ENCODE measurements at regions not wholly inside any gene's neighbourhood (a gene's known extent, or its start where the extent isn't known, plus 50 kb on each side); places are given as distances from the start of the nearest gene placed in this dataset.
"Not testable (repeated sequence)": the region's sequence is repeated elsewhere in the genome, so short reads cannot be mapped to it uniquely, and the experiment has no call there.

DNA sequence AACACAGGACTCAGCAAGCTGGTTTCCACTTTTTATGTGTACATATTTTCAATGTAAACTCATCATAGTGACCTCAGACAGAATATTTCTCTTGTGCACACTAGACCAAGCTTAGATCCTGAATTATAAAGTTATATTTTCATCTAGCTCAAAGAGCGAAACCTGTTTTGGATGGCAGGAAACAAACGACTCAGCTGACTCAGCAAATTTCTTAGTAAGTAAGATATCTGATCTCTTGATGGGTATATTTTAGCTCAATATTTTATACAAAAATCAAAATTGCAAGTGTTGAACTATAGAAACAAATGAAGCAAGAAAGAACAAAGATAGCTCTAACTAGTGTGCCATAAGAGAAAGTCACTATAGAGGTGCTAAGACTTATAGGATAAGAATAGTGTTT, 1114.5 kb downstream of the STPG2 start:
- intact Hi-C loops (cut with micrococcal nuclease; ENCODE audit: unreplicated experiment), result no loop called here
- Mint-ChIP-seq H3K9me3 (ENCODE audit: low read depth, unreplicated experiment) (no peaks in the 10 kb centered on the region), H3K4me1 (ENCODE audit: low read depth, unreplicated experiment) (no peaks in the 10 kb centered on the region), H3K27me3 (ENCODE audit: unreplicated experiment) (no peaks in the 10 kb centered on the region), H3K27ac (ENCODE audit: unreplicated experiment) (no peak overlapping the region), H3K36me3 (ENCODE audit: insufficient read depth, unreplicated experiment) (no peaks in the 10 kb centered on the region), H3K4me3 (ENCODE audit: low read depth, unreplicated experiment) (no peak overlapping the region)
- CTCF ChIA-PET, result no interaction called here
- BruUV-seq (replicated peaks), result no TSS peak
- DNase-seq, result no peak
- TF ChIP-seq, protein P1, sequence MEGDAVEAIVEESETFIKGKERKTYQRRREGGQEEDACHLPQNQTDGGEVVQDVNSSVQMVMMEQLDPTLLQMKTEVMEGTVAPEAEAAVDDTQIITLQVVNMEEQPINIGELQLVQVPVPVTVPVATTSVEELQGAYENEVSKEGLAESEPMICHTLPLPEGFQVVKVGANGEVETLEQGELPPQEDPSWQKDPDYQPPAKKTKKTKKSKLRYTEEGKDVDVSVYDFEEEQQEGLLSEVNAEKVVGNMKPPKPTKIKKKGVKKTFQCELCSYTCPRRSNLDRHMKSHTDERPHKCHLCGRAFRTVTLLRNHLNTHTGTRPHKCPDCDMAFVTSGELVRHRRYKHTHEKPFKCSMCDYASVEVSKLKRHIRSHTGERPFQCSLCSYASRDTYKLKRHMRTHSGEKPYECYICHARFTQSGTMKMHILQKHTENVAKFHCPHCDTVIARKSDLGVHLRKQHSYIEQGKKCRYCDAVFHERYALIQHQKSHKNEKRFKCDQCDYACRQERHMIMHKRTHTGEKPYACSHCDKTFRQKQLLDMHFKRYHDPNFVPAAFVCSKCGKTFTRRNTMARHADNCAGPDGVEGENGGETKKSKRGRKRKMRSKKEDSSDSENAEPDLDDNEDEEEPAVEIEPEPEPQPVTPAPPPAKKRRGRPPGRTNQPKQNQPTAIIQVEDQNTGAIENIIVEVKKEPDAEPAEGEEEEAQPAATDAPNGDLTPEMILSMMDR (IDR thresholded peaks at IDR 0.05; ENCODE audit: unreplicated experiment), result no peak

DNA sequence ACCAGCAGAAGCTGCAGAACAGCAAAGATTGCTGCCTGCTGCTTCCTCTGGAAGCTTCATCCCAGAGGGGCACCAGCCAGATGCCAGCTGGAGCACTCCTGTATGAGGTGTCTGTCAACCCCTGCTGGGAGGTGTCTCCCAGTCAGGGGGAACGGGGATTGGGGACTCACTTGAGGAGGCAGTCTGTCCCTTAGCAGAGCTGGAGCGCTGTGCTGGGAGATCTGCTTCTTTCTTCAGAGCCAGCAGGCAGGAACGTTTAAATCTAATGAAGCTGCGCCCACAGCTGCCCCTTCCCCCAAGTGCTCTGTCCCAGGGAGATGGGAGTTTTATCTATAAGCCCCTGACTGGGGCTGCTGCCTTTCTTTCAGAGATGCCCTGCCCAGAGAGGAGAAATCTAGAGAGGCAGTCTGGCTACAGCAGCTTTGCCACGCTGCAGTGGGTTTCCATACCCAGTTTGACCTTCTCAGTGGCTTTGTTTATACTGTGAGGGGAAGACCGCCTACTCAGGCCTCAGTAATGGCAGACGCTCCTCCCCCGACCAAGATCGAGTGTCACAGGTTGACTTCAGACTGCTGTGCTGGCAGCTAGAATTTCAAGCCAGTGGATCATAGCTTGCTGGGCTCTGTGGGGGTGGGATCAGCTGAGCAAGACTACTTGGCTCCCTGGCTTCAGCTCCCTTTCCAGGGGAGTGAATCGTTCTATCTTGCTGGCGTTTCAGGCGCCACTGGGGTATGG, 1105.7 kb downstream of the STPG2 start:
- H3K4me1 Mint-ChIP-seq (ENCODE audit: low read depth, unreplicated experiment); H3K27me3 Mint-ChIP-seq (ENCODE audit: unreplicated experiment); CTCF ChIA-PET; H3K9me3 Mint-ChIP-seq (ENCODE audit: low read depth, unreplicated experiment); intact Hi-C loops (cut with micrococcal nuclease; ENCODE audit: unreplicated experiment); H3K36me3 Mint-ChIP-seq (ENCODE audit: insufficient read depth, unreplicated experiment); DNase-seq; H3K4me3 Mint-ChIP-seq (ENCODE audit: low read depth, unreplicated experiment); H3K27ac Mint-ChIP-seq (ENCODE audit: unreplicated experiment); BruUV-seq (replicated peaks): not testable (repeated sequence)

DNA sequence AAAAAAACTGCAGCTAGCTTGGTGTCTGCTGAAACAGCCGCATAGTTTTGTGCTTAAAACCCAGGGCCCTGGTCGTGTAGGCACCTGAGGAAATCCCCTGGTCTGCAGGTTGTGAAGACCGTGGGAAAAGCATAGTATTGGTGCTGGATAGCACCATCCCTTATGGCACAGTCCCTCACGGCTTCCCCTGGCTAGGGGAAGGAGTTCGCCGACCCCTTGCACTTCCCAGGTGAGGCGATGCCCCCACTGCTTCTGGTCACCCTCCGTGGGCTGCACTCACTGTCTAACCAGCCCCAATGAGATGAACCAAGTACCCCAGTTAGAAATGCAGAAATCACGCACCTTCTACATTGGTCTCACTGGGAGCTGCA, 1105.1 kb downstream of the STPG2 start:
- H3K4me1 Mint-ChIP-seq (ENCODE audit: low read depth, unreplicated experiment), result no peaks in the 10 kb centered on the region
- TF ChIP-seq, protein P1 (IDR thresholded peaks at IDR 0.05; ENCODE audit: unreplicated experiment), result no peak
- no peak for DNase-seq
- H3K9me3 Mint-ChIP-seq (ENCODE audit: low read depth, unreplicated experiment), result no peaks in the 10 kb centered on the region
- H3K4me3 Mint-ChIP-seq (ENCODE audit: low read depth, unreplicated experiment), result no peak overlapping the region
- no peaks in the 10 kb centered on the region for H3K36me3 Mint-ChIP-seq (ENCODE audit: insufficient read depth, unreplicated experiment)
- no peak overlapping the region for H3K27ac Mint-ChIP-seq (ENCODE audit: unreplicated experiment)
- H3K27me3 Mint-ChIP-seq (ENCODE audit: unreplicated experiment), result no peaks in the 10 kb centered on the region
- CTCF ChIA-PET, result no interaction called here
- no TSS peak for BruUV-seq (replicated peaks)
- intact Hi-C loops (cut with micrococcal nuclease; ENCODE audit: unreplicated experiment), result no loop called here

DNA sequence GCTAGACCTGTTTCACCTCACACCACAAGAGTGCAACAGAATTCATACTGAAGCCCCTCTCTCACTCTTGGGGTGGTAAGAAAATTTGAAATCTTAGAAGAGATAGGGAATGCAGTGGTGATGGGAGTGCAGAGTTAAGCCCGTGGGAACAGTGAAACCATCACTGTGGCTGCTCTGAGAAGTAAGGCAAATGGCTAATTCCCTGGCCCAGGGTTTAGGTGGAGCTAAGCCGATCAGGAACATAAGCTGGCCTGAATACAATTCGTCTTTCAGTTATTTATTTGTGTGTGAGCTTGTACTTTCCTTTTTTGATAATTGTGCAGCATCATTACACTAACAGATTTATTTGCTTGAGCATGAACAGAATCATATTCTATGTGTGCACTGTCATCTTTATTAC, 1070.6 kb downstream of the STPG2 start:
- no TSS peak for BruUV-seq (replicated peaks)
- TF ChIP-seq, protein P1 (IDR thresholded peaks at IDR 0.05; ENCODE audit: unreplicated experiment), result no peak
- Mint-ChIP-seq H3K9me3 (ENCODE audit: low read depth, unreplicated experiment) (no peaks in the 10 kb centered on the region), H3K4me1 (ENCODE audit: low read depth, unreplicated experiment) (no peaks in the 10 kb centered on the region), H3K36me3 (ENCODE audit: insufficient read depth, unreplicated experiment) (no peaks in the 10 kb centered on the region), H3K27me3 (ENCODE audit: unreplicated experiment) (no peaks in the 10 kb centered on the region), H3K4me3 (ENCODE audit: low read depth, unreplicated experiment) (no peak overlapping the region), H3K27ac (ENCODE audit: unreplicated experiment) (no peak overlapping the region)
- intact Hi-C loops (cut with micrococcal nuclease; ENCODE audit: unreplicated experiment), result no loop called here
- DNase-seq, result no peak
- CTCF ChIA-PET, result no interaction called here

DNA sequence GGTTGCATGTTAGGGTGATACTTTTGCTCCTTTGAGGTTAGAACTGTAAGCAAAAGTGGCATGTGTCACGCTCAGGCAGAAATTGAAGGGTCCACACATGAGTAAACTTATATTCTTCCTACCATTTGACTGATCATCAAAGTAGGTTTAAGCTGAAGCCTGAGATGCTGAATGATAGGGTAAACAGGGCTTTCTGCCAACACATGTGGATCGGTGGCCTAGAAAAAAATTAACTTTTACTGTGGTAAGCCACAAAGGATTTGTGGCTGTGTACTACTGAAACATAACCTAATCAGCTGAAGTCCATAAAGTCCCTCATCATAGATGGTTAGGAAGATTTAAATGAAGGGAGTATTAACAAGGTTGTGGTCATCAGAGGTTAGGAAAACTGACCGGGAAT, 1070.1 kb downstream of the STPG2 start:
- Mint-ChIP-seq H3K36me3 (ENCODE audit: insufficient read depth, unreplicated experiment) (no peaks in the 10 kb centered on the region), H3K27ac (ENCODE audit: unreplicated experiment) (no peak overlapping the region), H3K9me3 (ENCODE audit: low read depth, unreplicated experiment) (no peaks in the 10 kb centered on the region), H3K4me1 (ENCODE audit: low read depth, unreplicated experiment) (no peaks in the 10 kb centered on the region), H3K27me3 (ENCODE audit: unreplicated experiment) (no peaks in the 10 kb centered on the region), H3K4me3 (ENCODE audit: low read depth, unreplicated experiment) (no peak overlapping the region)
- intact Hi-C loops (cut with micrococcal nuclease; ENCODE audit: unreplicated experiment), result no loop called here
- BruUV-seq (replicated peaks), result no TSS peak
- DNase-seq, result no peak
- TF ChIP-seq, protein P1 (IDR thresholded peaks at IDR 0.05; ENCODE audit: unreplicated experiment), result no peak
- CTCF ChIA-PET, result no interaction called here
